ENCODE measurements at regions not wholly inside any gene's neighbourhood (a gene's known extent, or its start where the extent isn't known, plus 50 kb on each side); places are given as distances from the start of the nearest gene placed in this dataset.

GRCh38 chr20:7682916-7683315 lies 257.3 kb downstream of the HAO1 start:
- TF ChIP-seq, protein P1, sequence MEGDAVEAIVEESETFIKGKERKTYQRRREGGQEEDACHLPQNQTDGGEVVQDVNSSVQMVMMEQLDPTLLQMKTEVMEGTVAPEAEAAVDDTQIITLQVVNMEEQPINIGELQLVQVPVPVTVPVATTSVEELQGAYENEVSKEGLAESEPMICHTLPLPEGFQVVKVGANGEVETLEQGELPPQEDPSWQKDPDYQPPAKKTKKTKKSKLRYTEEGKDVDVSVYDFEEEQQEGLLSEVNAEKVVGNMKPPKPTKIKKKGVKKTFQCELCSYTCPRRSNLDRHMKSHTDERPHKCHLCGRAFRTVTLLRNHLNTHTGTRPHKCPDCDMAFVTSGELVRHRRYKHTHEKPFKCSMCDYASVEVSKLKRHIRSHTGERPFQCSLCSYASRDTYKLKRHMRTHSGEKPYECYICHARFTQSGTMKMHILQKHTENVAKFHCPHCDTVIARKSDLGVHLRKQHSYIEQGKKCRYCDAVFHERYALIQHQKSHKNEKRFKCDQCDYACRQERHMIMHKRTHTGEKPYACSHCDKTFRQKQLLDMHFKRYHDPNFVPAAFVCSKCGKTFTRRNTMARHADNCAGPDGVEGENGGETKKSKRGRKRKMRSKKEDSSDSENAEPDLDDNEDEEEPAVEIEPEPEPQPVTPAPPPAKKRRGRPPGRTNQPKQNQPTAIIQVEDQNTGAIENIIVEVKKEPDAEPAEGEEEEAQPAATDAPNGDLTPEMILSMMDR (conservative IDR thresholded peaks at IDR 0.05 in 1 of 2, IDR thresholded peaks at IDR 0.05 in 1 of 2; ENCODE audit: extremely low read depth in 1 of 2, insufficient read depth in 1 of 2, low read depth in 1 of 2, low read length in 2 of 2) = no peak
- TF ChIP-seq EZH2 (IDR thresholded peaks at IDR 0.05; ENCODE audit: borderline replicate concordance, low read length) = no peak

Measured in mammary epithelial cell (primary cell).